ENCODE measurements at regions not wholly inside any gene's neighbourhood (a gene's known extent, or its start where the extent isn't known, plus 50 kb on each side); places are given as distances from the start of the nearest gene placed in this dataset.

- no peak for TF ChIP-seq EP300 (IDR thresholded peaks at IDR 0.05; ENCODE audit: borderline replicate concordance in 1 of 2, low read depth in 1 of 2, low read length in 1 of 2)
- TF ChIP-seq GATA2 (CRISPR knock-in tag; IDR thresholded peaks at IDR 0.05): no peak
- TF ChIP-seq TCF12 (IDR thresholded peaks at IDR 0.05): no peak
- TF ChIP-seq, protein P1, sequence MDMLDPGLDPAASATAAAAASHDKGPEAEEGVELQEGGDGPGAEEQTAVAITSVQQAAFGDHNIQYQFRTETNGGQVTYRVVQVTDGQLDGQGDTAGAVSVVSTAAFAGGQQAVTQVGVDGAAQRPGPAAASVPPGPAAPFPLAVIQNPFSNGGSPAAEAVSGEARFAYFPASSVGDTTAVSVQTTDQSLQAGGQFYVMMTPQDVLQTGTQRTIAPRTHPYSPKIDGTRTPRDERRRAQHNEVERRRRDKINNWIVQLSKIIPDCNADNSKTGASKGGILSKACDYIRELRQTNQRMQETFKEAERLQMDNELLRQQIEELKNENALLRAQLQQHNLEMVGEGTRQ (IDR thresholded peaks at IDR 0.05; ENCODE audit: borderline replicate concordance, low read depth, low read length): no peak
- no peak for TF ChIP-seq ZBTB33 (IDR thresholded peaks at IDR 0.05; ENCODE audit: borderline replicate concordance, low read depth)
- no peak for TF ChIP-seq GABPA (IDR thresholded peaks at IDR 0.05; ENCODE audit: low read depth)
- TF ChIP-seq EZH2phosphoT487 (IDR thresholded peaks at IDR 0.05; ENCODE audit: borderline replicate concordance, low read depth): no peak
- TF ChIP-seq, protein P2, sequence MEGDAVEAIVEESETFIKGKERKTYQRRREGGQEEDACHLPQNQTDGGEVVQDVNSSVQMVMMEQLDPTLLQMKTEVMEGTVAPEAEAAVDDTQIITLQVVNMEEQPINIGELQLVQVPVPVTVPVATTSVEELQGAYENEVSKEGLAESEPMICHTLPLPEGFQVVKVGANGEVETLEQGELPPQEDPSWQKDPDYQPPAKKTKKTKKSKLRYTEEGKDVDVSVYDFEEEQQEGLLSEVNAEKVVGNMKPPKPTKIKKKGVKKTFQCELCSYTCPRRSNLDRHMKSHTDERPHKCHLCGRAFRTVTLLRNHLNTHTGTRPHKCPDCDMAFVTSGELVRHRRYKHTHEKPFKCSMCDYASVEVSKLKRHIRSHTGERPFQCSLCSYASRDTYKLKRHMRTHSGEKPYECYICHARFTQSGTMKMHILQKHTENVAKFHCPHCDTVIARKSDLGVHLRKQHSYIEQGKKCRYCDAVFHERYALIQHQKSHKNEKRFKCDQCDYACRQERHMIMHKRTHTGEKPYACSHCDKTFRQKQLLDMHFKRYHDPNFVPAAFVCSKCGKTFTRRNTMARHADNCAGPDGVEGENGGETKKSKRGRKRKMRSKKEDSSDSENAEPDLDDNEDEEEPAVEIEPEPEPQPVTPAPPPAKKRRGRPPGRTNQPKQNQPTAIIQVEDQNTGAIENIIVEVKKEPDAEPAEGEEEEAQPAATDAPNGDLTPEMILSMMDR (IDR thresholded peaks at IDR 0.05): no peak
- TF ChIP-seq, protein P3, sequence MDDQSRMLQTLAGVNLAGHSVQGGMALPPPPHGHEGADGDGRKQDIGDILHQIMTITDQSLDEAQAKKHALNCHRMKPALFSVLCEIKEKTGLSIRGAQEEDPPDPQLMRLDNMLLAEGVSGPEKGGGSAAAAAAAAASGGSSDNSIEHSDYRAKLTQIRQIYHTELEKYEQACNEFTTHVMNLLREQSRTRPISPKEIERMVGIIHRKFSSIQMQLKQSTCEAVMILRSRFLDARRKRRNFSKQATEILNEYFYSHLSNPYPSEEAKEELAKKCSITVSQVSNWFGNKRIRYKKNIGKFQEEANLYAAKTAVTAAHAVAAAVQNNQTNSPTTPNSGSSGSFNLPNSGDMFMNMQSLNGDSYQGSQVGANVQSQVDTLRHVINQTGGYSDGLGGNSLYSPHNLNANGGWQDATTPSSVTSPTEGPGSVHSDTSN (IDR thresholded peaks at IDR 0.05): no peak
- TF ChIP-seq POLR2AphosphoS5 (IDR thresholded peaks at IDR 0.05; ENCODE audit: low read depth, low read length): no peak
- no peak for TF ChIP-seq JUND (IDR thresholded peaks at IDR 0.05)
- TF ChIP-seq, protein P4, sequence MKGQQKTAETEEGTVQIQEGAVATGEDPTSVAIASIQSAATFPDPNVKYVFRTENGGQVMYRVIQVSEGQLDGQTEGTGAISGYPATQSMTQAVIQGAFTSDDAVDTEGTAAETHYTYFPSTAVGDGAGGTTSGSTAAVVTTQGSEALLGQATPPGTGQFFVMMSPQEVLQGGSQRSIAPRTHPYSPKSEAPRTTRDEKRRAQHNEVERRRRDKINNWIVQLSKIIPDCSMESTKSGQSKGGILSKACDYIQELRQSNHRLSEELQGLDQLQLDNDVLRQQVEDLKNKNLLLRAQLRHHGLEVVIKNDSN (IDR thresholded peaks at IDR 0.05; ENCODE audit: borderline replicate concordance, low read depth): no peak
Observed at GRCh38 chr2:185347445-185347844, 391.2 kb upstream of the FSIP2 start (continued).

DNA sequence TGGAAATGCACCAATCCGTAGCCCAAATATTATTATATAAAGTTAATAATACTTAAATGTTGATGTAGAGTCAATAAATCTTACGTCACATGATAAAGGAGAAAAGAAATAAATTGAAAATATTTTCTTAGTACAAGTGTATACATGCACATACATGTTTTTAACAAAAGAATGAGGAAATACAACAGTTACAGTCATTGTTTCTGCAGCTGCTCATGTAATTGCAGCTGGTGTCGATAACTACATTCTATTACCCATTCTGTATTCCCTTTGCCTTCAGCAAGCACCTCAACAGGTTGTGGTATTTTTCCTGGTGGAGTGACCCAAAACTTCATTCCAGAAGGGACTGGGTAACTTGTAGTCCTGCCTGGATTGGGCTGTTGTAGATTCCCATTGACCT, 377.8 kb upstream of the FSIP2 start:
- TF ChIP-seq GABPA (IDR thresholded peaks at IDR 0.05; ENCODE audit: low read depth) (no peak), EP300 (IDR thresholded peaks at IDR 0.05; ENCODE audit: borderline replicate concordance in 1 of 2, low read depth in 1 of 2, low read length in 1 of 2) (no peak), MAX (IDR thresholded peaks at IDR 0.05; ENCODE audit: low read depth) (no peak), ZBTB33 (IDR thresholded peaks at IDR 0.05; ENCODE audit: borderline replicate concordance, low read depth) (no peak), EZH2phosphoT487 (IDR thresholded peaks at IDR 0.05; ENCODE audit: borderline replicate concordance, low read depth) (no peak), YY1 (IDR thresholded peaks at IDR 0.05; ENCODE audit: low read depth) (no peak), RCOR1 (IDR thresholded peaks at IDR 0.05; ENCODE audit: low read length) (no peak), NRF1 (IDR thresholded peaks at IDR 0.05; ENCODE audit: low read depth, low read length) (no peak), ELF1 (IDR thresholded peaks at IDR 0.05) (no peak), RFX5 (IDR thresholded peaks at IDR 0.05; ENCODE audit: low read length) (no peak)
- TF ChIP-seq, protein P1 (IDR thresholded peaks at IDR 0.05; ENCODE audit: borderline replicate concordance, low read depth, low read length): no peak
- TF ChIP-seq, protein P4 (IDR thresholded peaks at IDR 0.05; ENCODE audit: borderline replicate concordance, low read depth): no peak
- Histone ChIP-seq H3K9ac (no peak overlapping the region), H3K4me3 (ENCODE audit: low read depth in 2 of 2, low read length in 1 of 2) (no peak overlapping the region), H3K36me3 (replicated peaks in 1 of 2; ENCODE audit: control insufficient read depth in 1 of 2, insufficient read depth in 2 of 2, low read length in 1 of 2) (no peaks in the 10 kb centered on the region), H3K4me2 (no peak overlapping the region), H3K9me2 (no peaks in the 10 kb centered on the region), H3K27me3 (ENCODE audit: insufficient read depth) (no peaks in the 10 kb centered on the region), H3K4me1 (ENCODE audit: control insufficient read depth in 1 of 2, insufficient read depth in 2 of 2, low read depth in 1 of 2, low read length in 1 of 2) (no peaks in the 10 kb centered on the region), H3F3A (replicated peaks; ENCODE audit: insufficient read depth) (no peaks in the 10 kb centered on the region), H3K9me3 (no peaks in the 10 kb centered on the region), H2AFZ (ENCODE audit: low read depth) (no peak overlapping the region), H3K79me2 (ENCODE audit: insufficient read depth) (no peaks in the 10 kb centered on the region), H3K27ac (ENCODE audit: low read depth in 2 of 2, low read length in 1 of 2) (no peak overlapping the region), H4K20me1 (ENCODE audit: insufficient read depth) (no peaks in the 10 kb centered on the region)
- DNase-seq: no peak
- ChIA-PET POLR2A (no interaction called here), CTCF (no interaction called here)
- WGBS (ENCODE audit: low lambda C conversion rate): 62% methylated on average over 3 of the region's 3 CpGs
